CD1c-positive myeloid dendritic cell (primary cell): ENCODE measurements at regions not wholly inside any gene's neighbourhood (a gene's known extent, or its start where the extent isn't known, plus 50 kb on each side); places are given as distances from the start of the nearest gene placed in this dataset.
"Not testable (repeated sequence)": the region's sequence is repeated elsewhere in the genome, so short reads cannot be mapped to it uniquely, and the experiment has no call there.

Experiments used
- DNase-seq: peaks from one replicate; pipeline ENCODE4 v3.0.0-alpha.2; 2016; ENCODE audit errors: extremely low spot score

- not testable (repeated sequence) for DNase-seq
These were observed 1685.1 kb downstream of the SPATA31A7 start for GRCh38 chr9:62874745-62875599.

GRCh38 chr9:62877552-62877951 is 1687.7 kb downstream of the SPATA31A7 start:
- not testable (repeated sequence) for DNase-seq

- peak; percentile 43 for DNase-seq
These were observed 1688.2 kb downstream of the SPATA31A7 start for GRCh38 chr9:62877987-62878386.

GRCh38 chr9:62880453-62880852 is 1690.6 kb downstream of the SPATA31A7 start:
- not testable (repeated sequence) for DNase-seq

- not testable (repeated sequence) for DNase-seq
These were observed 1691.1 kb downstream of the SPATA31A7 start for GRCh38 chr9:62880971-62881370.

- DNase-seq, result not testable (repeated sequence)
These were observed 1692.0 kb downstream of the SPATA31A7 start for GRCh38 chr9:62881811-62882210.

- not testable (repeated sequence) for DNase-seq
These were observed 1692.9 kb downstream of the SPATA31A7 start for GRCh38 chr9:62882717-62883116.

GRCh38 chr9:62896692-62897091 is 1706.9 kb downstream of the SPATA31A7 start:
- DNase-seq, result not testable (repeated sequence)

GRCh38 chr9:62897411-62898225 is 1707.8 kb downstream of the SPATA31A7 start:
- DNase-seq, result peak; percentile 1

- not testable (repeated sequence) for DNase-seq
These were observed 1709.8 kb downstream of the SPATA31A7 start for GRCh38 chr9:62899666-62900065.

- not testable (repeated sequence) for DNase-seq
These were observed 1714.2 kb downstream of the SPATA31A7 start for GRCh38 chr9:62904061-62904460.

GRCh38 chr9:62905722-62906121 is 1715.9 kb downstream of the SPATA31A7 start:
- DNase-seq, result not testable (repeated sequence)

- DNase-seq, result not testable (repeated sequence)
These were observed 1718.0 kb downstream of the SPATA31A7 start for GRCh38 chr9:62907866-62908265.

GRCh38 chr9:62908271-62908670 is 1718.4 kb downstream of the SPATA31A7 start:
- DNase-seq, result not testable (repeated sequence)

GRCh38 chr9:62909447-62909846 is 1719.6 kb downstream of the SPATA31A7 start:
- not testable (repeated sequence) for DNase-seq

- DNase-seq, result not testable (repeated sequence)
These were observed 1722.4 kb downstream of the SPATA31A7 start for GRCh38 chr9:62912278-62912677.

- DNase-seq, result not testable (repeated sequence)
These were observed 1725.3 kb downstream of the SPATA31A7 start for GRCh38 chr9:62915168-62915567.

GRCh38 chr9:62915661-62916060 is 1725.8 kb downstream of the SPATA31A7 start:
- DNase-seq, result not testable (repeated sequence)

GRCh38 chr9:62918648-62919385 is 1729.0 kb downstream of the SPATA31A7 start:
- not testable (repeated sequence) for DNase-seq

GRCh38 chr9:62931484-62931883 is 1741.6 kb downstream of the SPATA31A7 start:
- not testable (repeated sequence) for DNase-seq

GRCh38 chr9:62952840-62953239 is 1763.0 kb downstream of the SPATA31A7 start:
- not testable (repeated sequence) for DNase-seq
